Peyer's patch (tissue), 4 donors: ENCODE measurements at regions not wholly inside any gene's neighbourhood (a gene's known extent, or its start where the extent isn't known, plus 50 kb on each side); places are given as distances from the start of the nearest gene placed in this dataset.

ENCODE experiments used
- POLR2A ChIP-seq, 2 donors: fragments of 450-650 bp; IDR thresholded peaks; one replicate each; pipeline ENCODE4 v1.5.1; 2017; ENCODE audit warnings: antibody characterized with exemption in 2 of 2, mild to moderate bottlenecking in 2 of 2, moderate library complexity in 2 of 2
- TF ChIP-seq, protein P1 (sequence below), 6 experiments: fragments of 450-650 bp in 4 of 6; fragments of 200-600 bp in 2 of 6; sonication (generic) in 1 of 6; IDR thresholded peaks; one replicate each; pipeline ENCODE4 v1.5.1; 2017 to 2019; ENCODE audit warnings: antibody characterized with exemption in 6 of 6, mild to moderate bottlenecking in 3 of 6, moderate library complexity in 1 of 6

DNA sequence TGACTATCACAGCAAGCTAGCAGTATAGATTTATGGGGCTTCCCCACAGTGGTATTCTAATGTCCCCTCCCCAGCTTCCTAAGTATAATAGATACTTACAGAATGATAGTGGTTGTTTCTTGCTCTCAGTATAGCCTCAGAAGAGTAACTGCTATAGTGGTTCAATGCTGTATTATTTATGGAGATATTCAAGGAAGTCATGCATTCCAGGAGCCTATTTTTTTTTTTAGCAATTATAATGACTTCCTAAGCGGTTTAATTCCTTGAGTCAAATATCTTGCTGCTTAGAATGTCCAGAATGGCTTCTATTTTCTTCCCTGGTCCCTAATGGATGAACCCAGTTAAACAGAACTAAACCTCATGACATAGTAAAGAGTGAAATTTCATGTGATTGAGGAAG is 451.5 kb upstream of the SEMA3D start:
- TF ChIP-seq, protein P1, sequence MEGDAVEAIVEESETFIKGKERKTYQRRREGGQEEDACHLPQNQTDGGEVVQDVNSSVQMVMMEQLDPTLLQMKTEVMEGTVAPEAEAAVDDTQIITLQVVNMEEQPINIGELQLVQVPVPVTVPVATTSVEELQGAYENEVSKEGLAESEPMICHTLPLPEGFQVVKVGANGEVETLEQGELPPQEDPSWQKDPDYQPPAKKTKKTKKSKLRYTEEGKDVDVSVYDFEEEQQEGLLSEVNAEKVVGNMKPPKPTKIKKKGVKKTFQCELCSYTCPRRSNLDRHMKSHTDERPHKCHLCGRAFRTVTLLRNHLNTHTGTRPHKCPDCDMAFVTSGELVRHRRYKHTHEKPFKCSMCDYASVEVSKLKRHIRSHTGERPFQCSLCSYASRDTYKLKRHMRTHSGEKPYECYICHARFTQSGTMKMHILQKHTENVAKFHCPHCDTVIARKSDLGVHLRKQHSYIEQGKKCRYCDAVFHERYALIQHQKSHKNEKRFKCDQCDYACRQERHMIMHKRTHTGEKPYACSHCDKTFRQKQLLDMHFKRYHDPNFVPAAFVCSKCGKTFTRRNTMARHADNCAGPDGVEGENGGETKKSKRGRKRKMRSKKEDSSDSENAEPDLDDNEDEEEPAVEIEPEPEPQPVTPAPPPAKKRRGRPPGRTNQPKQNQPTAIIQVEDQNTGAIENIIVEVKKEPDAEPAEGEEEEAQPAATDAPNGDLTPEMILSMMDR (IDR thresholded peaks at IDR 0.05) = no peak
- TF ChIP-seq POLR2A (IDR thresholded peaks at IDR 0.05) = no peak
